Spleen (tissue), 11 donors: ENCODE measurements at regions not wholly inside any gene's neighbourhood (a gene's known extent, or its start where the extent isn't known, plus 50 kb on each side); places are given as distances from the start of the nearest gene placed in this dataset.

Experiments
- DNase-seq: peaks from one replicate; pipeline ENCODE4 v3.0.0-alpha.2; 2020
- H3K27ac ChIP-seq, 8 donors: fragments of 200-600 bp; sonication (generic) in 7 of 8; 1 replicate in 4 of 8; 2 replicates in 4 of 8; pipeline versions ENCODE4 v1.5.0 to v1.8.0; 2016 to 2021; ENCODE audit warnings: inconsistent platforms in 4 of 8, mild to moderate bottlenecking in 4 of 8, moderate library complexity in 1 of 8
- H3K27me3 ChIP-seq, 7 donors: fragments of 200-600 bp; sonication (generic) in 6 of 7; replicated peaks in 1 of 7; 1 replicate in 4 of 7; 2 replicates in 3 of 7; pipeline versions ENCODE4 v1.5.0 to v1.8.0; 2016 to 2021; ENCODE audit warnings: inconsistent platforms in 3 of 7, mild to moderate bottlenecking in 1 of 7
- H3K36me3 ChIP-seq, 6 donors: fragments of 200-600 bp; sonication (generic) in 5 of 6; 1 replicate in 4 of 6; 2 replicates in 2 of 6; pipeline versions ENCODE4 v1.5.0 to v1.8.0; 2016 to 2021; ENCODE audit warnings: inconsistent platforms in 2 of 6
- H3K4me1 ChIP-seq, 6 donors: fragments of 200-600 bp; sonication (generic) in 5 of 6; 1 replicate in 3 of 6; 2 replicates in 3 of 6; pipeline versions ENCODE4 v1.5.0 to v1.8.0; 2016 to 2021; ENCODE audit warnings: inconsistent platforms in 3 of 6
- H3K4me3 ChIP-seq, 8 donors: fragments of 200-600 bp; sonication (generic) in 7 of 8; 1 replicate in 4 of 8; 2 replicates in 4 of 8; pipeline versions ENCODE4 v1.5.0 to v1.8.0; 2016 to 2021; ENCODE audit warnings: inconsistent platforms in 4 of 8, mild to moderate bottlenecking in 4 of 8, moderate library complexity in 2 of 8
- H3K9me3 ChIP-seq, 8 donors: fragments of 200-600 bp; sonication (generic) in 7 of 8; 1 replicate in 4 of 8; 2 replicates in 4 of 8; pipeline versions ENCODE4 v1.5.0 to v1.8.0; 2016 to 2021; ENCODE audit warnings: inconsistent platforms in 4 of 8
- POLR2A ChIP-seq, 3 donors: fragments of 450-650 bp; IDR thresholded peaks; one replicate each; pipeline ENCODE4 v1.5.1; 2017; ENCODE audit warnings: antibody characterized with exemption in 3 of 3, mild to moderate bottlenecking in 1 of 3
- POLR2AphosphoS5 ChIP-seq, 3 donors: sonication (generic); formaldehyde crosslinking; IDR thresholded peaks; one replicate each; pipeline ENCODE4 v1.5.1; 2017; ENCODE audit warnings: antibody characterized with exemption in 3 of 3
- WGBS, 5 donors: extraction: QIAGEN DNeasy Blood & Tissue Kit in 3 of 5; methylation state at CpG; one replicate each; pipeline versions ENCODE4 v1.1.5 to v1.1.7; 2013 to 2018; 5-methylcytosine and 5-hydroxymethylcytosine counted together
- intact Hi-C: fragments of 100-400 bp; cut with DNase I; formaldehyde crosslinking; loops from one replicate; pipeline ENCODE4 v1.15.0; 2023; ENCODE audit warnings: low total_unique reads
- TF ChIP-seq, protein P1 (sequence below), 11 experiments: fragments of 200-600 bp in 7 of 11; fragments of 450-650 bp in 4 of 11; sonication (generic) in 4 of 11; IDR thresholded peaks in 8 of 11; conservative IDR thresholded peaks in 3 of 11; 1 replicate in 7 of 11; 2 replicates in 4 of 11; pipeline versions ENCODE4 v1.4.0 to v1.8.0; 2016 to 2021; ENCODE audit warnings: antibody characterized with exemption in 11 of 11, inconsistent platforms in 4 of 11, mild to moderate bottlenecking in 1 of 11
- donor health status: healthy with polysubstance abuse.
- donor health status: DM: no; HTN: no; CAD: no; lungs with moderate emphysema.
- donor health status: DM: no; HTN: no; CAD: no.
- donor health status: Bipolar disorder and iron deficiency.
- donor health status: healthy.
- donor health status: DM: no; HTN: no; CAD: no.
- donor health status: DM: yes; HTN: yes; CAD: no.

DNA sequence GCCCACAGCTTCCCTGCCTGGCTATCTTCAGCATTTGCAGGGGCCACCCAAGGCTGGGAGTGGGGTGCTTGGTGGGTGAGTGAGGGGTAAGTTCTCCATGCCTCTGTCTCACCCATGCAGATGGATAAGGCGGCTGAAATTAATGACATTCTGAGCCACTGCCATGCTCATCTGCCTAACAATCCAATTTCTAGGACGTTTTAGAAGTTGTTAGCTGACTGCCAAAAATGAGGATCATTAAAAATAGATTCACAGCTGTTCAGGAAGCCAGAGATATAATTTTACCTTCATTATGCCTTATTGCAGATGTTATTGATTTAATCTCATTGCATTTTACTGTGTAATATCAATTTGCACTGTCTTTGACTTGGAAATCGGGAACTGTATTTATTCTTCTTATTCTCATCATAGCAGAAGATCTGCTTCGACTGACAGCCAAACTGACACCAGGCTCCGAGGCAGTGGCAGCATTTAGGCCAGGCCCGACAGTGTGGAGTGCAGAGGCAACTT is 334.4 kb upstream of the NPVF start:
- Histone ChIP-seq H3K27ac (no peak overlapping the region), H3K9me3 (no peaks in the 10 kb centered on the region), H3K36me3 (no peaks in the 10 kb centered on the region), H3K4me1 (peaks cover 0 to 9% (median 4%) of the 10 kb centered on the region in 6 donors), H3K27me3 (no peaks in the 10 kb centered on the region), H3K4me3 (no peak overlapping the region)
- DNase-seq: no peak
- 65 to 83% (median 71%) methylated on average over 6 of the region's 6 CpGs for WGBS, 5 donors
- no peak for TF ChIP-seq POLR2A (IDR thresholded peaks at IDR 0.05)
- TF ChIP-seq, protein P1, sequence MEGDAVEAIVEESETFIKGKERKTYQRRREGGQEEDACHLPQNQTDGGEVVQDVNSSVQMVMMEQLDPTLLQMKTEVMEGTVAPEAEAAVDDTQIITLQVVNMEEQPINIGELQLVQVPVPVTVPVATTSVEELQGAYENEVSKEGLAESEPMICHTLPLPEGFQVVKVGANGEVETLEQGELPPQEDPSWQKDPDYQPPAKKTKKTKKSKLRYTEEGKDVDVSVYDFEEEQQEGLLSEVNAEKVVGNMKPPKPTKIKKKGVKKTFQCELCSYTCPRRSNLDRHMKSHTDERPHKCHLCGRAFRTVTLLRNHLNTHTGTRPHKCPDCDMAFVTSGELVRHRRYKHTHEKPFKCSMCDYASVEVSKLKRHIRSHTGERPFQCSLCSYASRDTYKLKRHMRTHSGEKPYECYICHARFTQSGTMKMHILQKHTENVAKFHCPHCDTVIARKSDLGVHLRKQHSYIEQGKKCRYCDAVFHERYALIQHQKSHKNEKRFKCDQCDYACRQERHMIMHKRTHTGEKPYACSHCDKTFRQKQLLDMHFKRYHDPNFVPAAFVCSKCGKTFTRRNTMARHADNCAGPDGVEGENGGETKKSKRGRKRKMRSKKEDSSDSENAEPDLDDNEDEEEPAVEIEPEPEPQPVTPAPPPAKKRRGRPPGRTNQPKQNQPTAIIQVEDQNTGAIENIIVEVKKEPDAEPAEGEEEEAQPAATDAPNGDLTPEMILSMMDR (IDR thresholded peaks at IDR 0.05 in 8 of 11, conservative IDR thresholded peaks at IDR 0.05 in 3 of 11): no peak
- TF ChIP-seq POLR2AphosphoS5 (IDR thresholded peaks at IDR 0.05): no peak
- intact Hi-C loops: loop anchor here (5.0 kb wide), 1 partner anchor 300 kb away; no protein-coding TSS in a partner anchor

DNA sequence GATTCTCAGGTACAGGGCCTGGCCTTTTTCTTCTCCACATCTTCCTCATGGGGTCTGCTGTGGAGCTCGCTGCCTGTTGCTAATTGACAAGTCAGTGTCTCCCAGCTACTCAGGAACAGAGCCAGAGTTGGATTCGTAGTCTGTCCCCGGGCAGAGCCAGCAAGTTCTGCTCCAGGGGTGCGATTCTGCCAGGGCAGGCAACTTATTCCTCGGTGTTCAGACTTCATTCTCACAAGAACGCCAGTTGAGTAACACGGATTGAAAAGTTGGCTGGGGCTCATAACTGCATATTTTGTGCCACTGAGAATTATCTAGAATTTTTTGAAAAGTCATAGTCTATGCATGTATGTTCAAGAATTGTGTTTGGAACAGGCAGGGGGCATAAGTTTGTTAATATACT is 336.7 kb upstream of the NPVF start:
- intact Hi-C loops: loop anchor here (2.0 to 5.0 kb wide), 2 partner anchors 174 to 287 kb away; no protein-coding TSS in a partner anchor
- no peaks in the 10 kb centered on the region for H3K27me3 ChIP-seq
- H3K27ac ChIP-seq: no peak overlapping the region
- no peaks in the 10 kb centered on the region for H3K36me3 ChIP-seq
- 78 to 91% (median 90%) methylated on average over 7 of the region's 7 CpGs for WGBS, 5 donors
- peaks cover 0 to 9% (median 4%) of the 10 kb centered on the region in 6 donors for H3K4me1 ChIP-seq
- DNase-seq: no peak
- TF ChIP-seq POLR2AphosphoS5 (IDR thresholded peaks at IDR 0.05): no peak
- no peak overlapping the region for H3K4me3 ChIP-seq
- H3K9me3 ChIP-seq: no peaks in the 10 kb centered on the region

DNA sequence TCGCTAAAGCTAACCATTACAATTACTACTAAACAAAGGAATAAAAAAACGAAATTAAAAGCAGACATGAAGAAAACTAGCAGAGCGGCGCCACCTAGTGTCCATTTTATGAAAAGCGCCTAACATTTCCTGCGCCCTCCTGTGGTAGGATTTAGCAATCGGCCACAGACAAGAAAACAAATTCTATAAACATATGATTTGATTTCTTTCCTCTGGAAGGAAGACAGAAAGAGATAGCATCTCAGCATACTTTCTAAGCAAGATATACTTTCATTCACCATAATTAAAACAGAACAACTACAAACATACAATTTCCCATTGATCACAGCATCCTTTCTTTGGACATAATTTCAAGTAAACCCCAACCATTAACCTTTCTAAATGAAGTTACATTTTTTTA is 337.7 kb upstream of the NPVF start:
- no peaks in the 10 kb centered on the region for H3K9me3 ChIP-seq
- TF ChIP-seq, protein P1 (IDR thresholded peaks at IDR 0.05 in 8 of 11, conservative IDR thresholded peaks at IDR 0.05 in 3 of 11): peak; percentile 96 to 100 (median 98)
- TF ChIP-seq POLR2AphosphoS5 (IDR thresholded peaks at IDR 0.05): no peak
- no peak for TF ChIP-seq POLR2A (IDR thresholded peaks at IDR 0.05)
- no peaks in the 10 kb centered on the region for H3K36me3 ChIP-seq
- no peak overlapping the region for H3K27ac ChIP-seq
- H3K4me1 ChIP-seq: peaks cover 0 to 9% (median 4%) of the 10 kb centered on the region in 6 donors
- 0 to 2% (median 0%) methylated on average over 7 of the region's 7 CpGs for WGBS, 5 donors
- intact Hi-C loops: loop anchor here (2.0 to 5.0 kb wide), 2 partner anchors 175 to 286 kb away; no protein-coding TSS in a partner anchor
- H3K4me3 ChIP-seq: no peak overlapping the region
- no peaks in the 10 kb centered on the region for H3K27me3 ChIP-seq
- no peak for DNase-seq

DNA sequence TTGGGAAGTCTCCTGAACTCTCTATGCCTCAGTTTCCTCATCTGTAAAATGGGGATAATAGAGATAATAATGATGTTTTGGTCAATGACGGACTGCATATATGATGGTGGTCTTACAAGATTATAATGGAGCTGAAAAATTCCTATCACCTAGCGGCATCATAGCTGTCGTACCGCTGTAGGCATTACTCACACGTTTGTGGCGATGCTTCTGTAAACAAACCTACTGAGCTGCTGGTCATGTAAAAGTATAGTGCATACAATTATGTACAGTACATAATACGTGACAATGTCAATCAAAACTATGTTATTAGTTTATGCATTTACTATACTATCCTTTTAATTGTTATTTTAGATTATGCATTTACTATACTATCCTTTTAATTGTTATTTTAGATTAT is 339.1 kb upstream of the NPVF start:
- intact Hi-C loops: loop anchor here (5.0 kb wide), 1 partner anchor 285 kb away; no protein-coding TSS in a partner anchor
- Histone ChIP-seq H3K27ac (no peak overlapping the region), H3K4me3 (no peak overlapping the region), H3K4me1 (peaks cover 0 to 9% (median 4%) of the 10 kb centered on the region in 6 donors), H3K27me3 (no peaks in the 10 kb centered on the region), H3K9me3 (no peaks in the 10 kb centered on the region), H3K36me3 (no peaks in the 10 kb centered on the region)
- TF ChIP-seq POLR2AphosphoS5 (IDR thresholded peaks at IDR 0.05) (no peak), POLR2A (IDR thresholded peaks at IDR 0.05) (no peak)
- TF ChIP-seq, protein P1 (IDR thresholded peaks at IDR 0.05 in 8 of 11, conservative IDR thresholded peaks at IDR 0.05 in 3 of 11): no peak
- 90 to 95% (median 93%) methylated on average over 7 of the region's 7 CpGs for WGBS, 5 donors
- DNase-seq: no peak
